DOHH2 (cell line): ENCODE measurements at regions not wholly inside any gene's neighbourhood (a gene's known extent, or its start where the extent isn't known, plus 50 kb on each side); places are given as distances from the start of the nearest gene placed in this dataset.

Source experiments
- H3F3A ChIP-seq: fragments of 200-600 bp; sonication (generic), shearing (Covaris generic); 2 replicates; pipeline ENCODE4 v1.6.0; 2016; ENCODE audit warnings: antibody characterized with exemption, mild to moderate bottlenecking; ENCODE audit not compliant: control insufficient read depth, insufficient read depth
- H3K27ac ChIP-seq: fragments of 200-600 bp; sonication (generic); 2 replicates; pipeline ENCODE4 v1.5.1; 2014; ENCODE audit warnings: low read depth, mild to moderate bottlenecking, low read length, moderate library complexity
- H3K27me3 ChIP-seq: fragments of 200-600 bp; sonication (generic); 2 replicates; pipeline ENCODE4 v1.6.1; 2014; ENCODE audit warnings: mild to moderate bottlenecking, low read length, mixed read lengths; ENCODE audit not compliant: control insufficient read depth
- H3K36me3 ChIP-seq: fragments of 200-600 bp; sonication (generic); 2 replicates; pipeline ENCODE4 v1.6.1; 2014; ENCODE audit warnings: mild to moderate bottlenecking, low read length, moderate library complexity, mixed read lengths; ENCODE audit not compliant: control insufficient read depth
- H3K4me1 ChIP-seq: fragments of 200-600 bp; sonication (generic); 2 replicates; pipeline ENCODE4 v1.6.1; 2014; ENCODE audit warnings: mild to moderate bottlenecking, low read length, mixed read lengths; ENCODE audit not compliant: control insufficient read depth
- H3K4me2 ChIP-seq: fragments of 200-600 bp; sonication (generic); 2 replicates; pipeline ENCODE4 v1.6.0; 2014; ENCODE audit warnings: mild to moderate bottlenecking, low read length, moderate library complexity
- H3K4me3 ChIP-seq: fragments of 200-600 bp; sonication (generic); 2 replicates; pipeline ENCODE4 v1.5.1; 2014; ENCODE audit warnings: mild to moderate bottlenecking, low read length, mixed read lengths
- H3K79me2 ChIP-seq: fragments of 200-600 bp; sonication (generic); 2 replicates; pipeline ENCODE4 v1.6.1; 2014; ENCODE audit warnings: mild to moderate bottlenecking, low read length, mixed read lengths; ENCODE audit not compliant: control insufficient read depth
- H3K9me2 ChIP-seq: fragments of 200-600 bp; sonication (generic); replicated peaks from 2 replicates; pipeline ENCODE4 v1.6.1; 2014; ENCODE audit warnings: mild to moderate bottlenecking, low read length, mixed read lengths; ENCODE audit not compliant: control insufficient read depth
- H3K9me3 ChIP-seq: fragments of 200-600 bp; sonication (generic); 2 replicates; pipeline ENCODE4 v1.6.1; 2014; ENCODE audit warnings: antibody characterized with exemption, low read length, mixed read lengths; ENCODE audit not compliant: control insufficient read depth, insufficient read depth
- H4K20me1 ChIP-seq: fragments of 200-600 bp; sonication (generic); 2 replicates; pipeline ENCODE4 v1.6.0; 2014; ENCODE audit warnings: low read depth, mild to moderate bottlenecking, antibody characterized with exemption, low read length, moderate library complexity; ENCODE audit not compliant: control insufficient read depth, insufficient read depth
- CTCF ChIP-seq: fragments of 200-600 bp; sonication (generic); IDR thresholded peaks from one replicate; pipeline ENCODE4 v1.5.1; 2014; ENCODE audit warnings: antibody characterized with exemption, mild to moderate bottlenecking, low read depth, low read length; ENCODE audit not compliant: poor library complexity, severe bottlenecking
- EZH2phosphoT487 ChIP-seq: fragments of 200-600 bp; sonication (generic); IDR thresholded peaks from 2 replicates; pipeline ENCODE4 v1.6.1; 2017; ENCODE audit warnings: borderline replicate concordance, mild to moderate bottlenecking, antibody characterized with exemption, low read length, moderate library complexity, mixed read lengths

GRCh38 chr1:182120411-182121258, 59.1 kb upstream of the ZNF648 start:
- no peaks in the 10 kb centered on the region for H3K27me3 ChIP-seq
- no peaks in the 10 kb centered on the region for H3K36me3 ChIP-seq
- H3K4me1 ChIP-seq, result no peaks in the 10 kb centered on the region
- no peak for TF ChIP-seq EZH2phosphoT487
- H3K27ac ChIP-seq, result no peak overlapping the region
- H3K4me2 ChIP-seq, result no peak overlapping the region
- no peaks in the 10 kb centered on the region for H3K9me2 ChIP-seq
- H3F3A ChIP-seq, result no peaks in the 10 kb centered on the region
- no peak overlapping the region for H3K4me3 ChIP-seq
- H3K79me2 ChIP-seq, result no peaks in the 10 kb centered on the region
- H4K20me1 ChIP-seq, result no peaks in the 10 kb centered on the region
- no peaks in the 10 kb centered on the region for H3K9me3 ChIP-seq

GRCh38 chr1:182119631-182120030, 58.1 kb upstream of the ZNF648 start:
- Histone ChIP-seq H3K4me3 (no peak overlapping the region), H3K9me2 (no peaks in the 10 kb centered on the region), H3K79me2 (no peaks in the 10 kb centered on the region), H3K27me3 (no peaks in the 10 kb centered on the region), H3K4me1 (no peaks in the 10 kb centered on the region), H3F3A (no peaks in the 10 kb centered on the region), H4K20me1 (no peaks in the 10 kb centered on the region), H3K9me3 (no peaks in the 10 kb centered on the region), H3K4me2 (no peak overlapping the region), H3K36me3 (no peaks in the 10 kb centered on the region), H3K27ac (no peak overlapping the region)
- TF ChIP-seq CTCF (no peak), EZH2phosphoT487 (no peak)

- H3K27ac ChIP-seq, result no peak overlapping the region
- H3K27me3 ChIP-seq, result no peaks in the 10 kb centered on the region
- no peaks in the 10 kb centered on the region for H3K79me2 ChIP-seq
- H4K20me1 ChIP-seq, result no peaks in the 10 kb centered on the region
- no peak overlapping the region for H3K4me3 ChIP-seq
- H3K4me2 ChIP-seq, result no peak overlapping the region
- no peaks in the 10 kb centered on the region for H3K9me2 ChIP-seq
- no peaks in the 10 kb centered on the region for H3K36me3 ChIP-seq
- TF ChIP-seq CTCF, result no peak
- H3F3A ChIP-seq, result no peaks in the 10 kb centered on the region
- H3K9me3 ChIP-seq, result no peaks in the 10 kb centered on the region
- H3K4me1 ChIP-seq, result no peaks in the 10 kb centered on the region
These were observed 57.3 kb upstream of the ZNF648 start for GRCh38 chr1:182118851-182119250.

GRCh38 chr1:182114627-182115023, 53.1 kb upstream of the ZNF648 start:
- TF ChIP-seq CTCF, result no peak
- TF ChIP-seq EZH2phosphoT487, result no peak
- H3K4me2 ChIP-seq, result no peak overlapping the region
- H3K9me2 ChIP-seq, result no peaks in the 10 kb centered on the region

More at GRCh38 chr1:182114627-182115023, 53.1 kb upstream of the ZNF648 start:
- no peak overlapping the region for H3K4me3 ChIP-seq
- no peaks in the 10 kb centered on the region for H3K9me3 ChIP-seq
- H4K20me1 ChIP-seq, result no peaks in the 10 kb centered on the region
- H3K4me1 ChIP-seq, result no peaks in the 10 kb centered on the region
- no peaks in the 10 kb centered on the region for H3F3A ChIP-seq
- H3K36me3 ChIP-seq, result no peaks in the 10 kb centered on the region
- H3K27ac ChIP-seq, result no peak overlapping the region
- no peaks in the 10 kb centered on the region for H3K27me3 ChIP-seq
- no peaks in the 10 kb centered on the region for H3K79me2 ChIP-seq
